HG02943 (cell line): ENCODE measurements at regions not wholly inside any gene's neighbourhood (a gene's known extent, or its start where the extent isn't known, plus 50 kb on each side); places are given as distances from the start of the nearest gene placed in this dataset.

Experiments
- ATAC-seq: cut with Tn5 transposase; IDR thresholded peaks from one replicate; pipeline ENCODE4 v1.9.1; 2021; ENCODE audit warnings: mild to moderate bottlenecking, low read depth, moderate library complexity; ENCODE audit not compliant: unreplicated experiment

DNA sequence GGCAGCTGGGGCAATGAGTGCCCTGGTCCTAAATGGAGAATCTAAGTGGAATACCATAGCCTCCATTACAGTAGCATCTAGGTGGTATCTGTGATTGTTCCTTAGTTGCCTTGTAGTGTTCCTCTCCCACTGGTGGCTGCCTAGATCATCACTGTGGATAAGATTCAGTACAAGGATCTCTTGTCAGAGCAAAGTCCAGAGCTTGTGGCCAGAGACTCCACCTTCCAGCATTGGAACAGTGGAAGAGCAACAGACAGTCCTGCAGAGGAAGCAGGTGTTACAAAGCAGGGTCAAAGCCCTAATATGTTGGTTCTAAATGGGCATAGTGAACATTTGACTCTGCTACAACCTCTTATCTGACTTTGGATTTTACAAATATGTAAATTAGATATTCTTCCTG lies 194.1 kb upstream of the GRIK2 start:
- no peak for ATAC-seq

DNA sequence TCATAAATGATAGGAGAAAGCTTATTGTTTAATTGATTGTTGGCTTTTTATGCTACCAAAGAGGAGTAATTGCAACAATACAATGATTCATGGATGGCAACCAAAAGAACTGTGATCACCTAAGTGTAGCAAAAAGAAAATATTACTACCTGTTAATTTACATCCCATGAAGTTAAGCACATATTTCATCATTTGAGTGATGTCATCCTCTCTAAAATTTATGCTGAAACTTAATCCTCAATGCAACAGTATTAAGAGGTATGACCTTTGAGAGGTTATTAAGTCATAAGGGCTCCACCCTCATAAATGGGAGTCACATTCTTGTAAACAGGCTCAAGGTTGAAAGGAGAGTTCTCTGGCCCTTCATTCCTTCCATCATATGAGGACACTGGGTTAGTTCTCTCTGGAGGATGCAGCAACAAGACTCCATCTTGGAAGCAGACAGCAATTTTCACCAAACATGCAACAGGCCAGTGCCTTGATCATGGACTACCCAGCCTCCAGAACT lies 190.6 kb upstream of the GRIK2 start:
- ATAC-seq: no peak

DNA sequence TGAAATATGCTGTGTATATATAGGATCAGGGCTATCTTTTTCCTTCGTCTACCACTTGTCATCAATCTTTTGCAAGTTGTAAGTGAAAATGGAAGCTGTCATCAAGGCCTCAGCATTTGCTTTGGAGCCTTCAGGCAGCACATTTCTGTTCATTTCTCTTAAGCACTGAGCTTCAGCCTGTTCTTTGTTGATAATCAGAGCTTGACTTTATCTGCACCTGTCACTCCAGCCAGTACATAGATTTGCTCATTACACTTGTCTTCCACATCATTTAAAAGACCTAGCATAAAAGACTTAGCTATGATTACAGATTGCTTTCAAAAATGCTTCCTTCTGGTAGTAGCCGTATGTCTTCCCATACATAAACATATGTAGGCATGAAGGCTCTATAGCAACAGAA lies 189.8 kb upstream of the GRIK2 start:
- ATAC-seq: no peak

DNA sequence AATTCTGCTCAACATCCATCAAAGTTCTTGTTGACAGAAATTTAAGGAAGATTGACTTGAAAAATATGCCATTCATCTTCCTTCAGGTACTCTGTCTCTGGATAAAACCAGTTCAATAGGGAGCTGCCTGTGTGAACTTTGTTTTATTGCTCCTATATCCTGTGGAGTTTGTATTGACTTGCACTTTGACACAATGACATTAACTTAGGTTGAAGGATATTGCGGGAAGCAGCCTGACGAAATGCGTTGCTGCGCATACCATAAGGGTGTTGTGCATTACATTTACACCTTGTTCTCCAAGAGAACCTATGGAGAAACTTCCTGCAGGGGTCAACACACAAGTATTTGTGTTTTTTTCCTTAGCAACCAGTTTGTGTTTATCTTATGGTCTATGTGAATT lies 185.4 kb upstream of the GRIK2 start:
- ATAC-seq: no peak

DNA sequence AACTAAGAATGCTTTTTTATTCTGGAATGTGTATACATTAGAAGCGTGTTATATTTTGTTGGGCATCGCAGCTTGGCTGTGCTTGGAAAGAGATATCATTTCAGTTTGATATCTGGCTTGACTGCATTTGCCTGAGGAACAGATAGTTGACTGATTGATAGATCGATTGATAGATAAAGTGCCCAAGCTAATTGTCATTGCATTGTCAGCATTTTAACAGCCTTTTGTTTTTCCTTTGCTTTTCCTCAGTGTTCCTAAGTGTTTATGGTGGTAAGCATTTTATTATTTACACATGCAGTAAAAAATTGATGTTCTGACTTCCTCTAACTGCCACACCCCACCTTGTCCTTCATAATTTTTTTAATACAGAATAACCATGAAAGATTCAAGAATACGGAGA lies 180.9 kb upstream of the GRIK2 start:
- no peak for ATAC-seq

DNA sequence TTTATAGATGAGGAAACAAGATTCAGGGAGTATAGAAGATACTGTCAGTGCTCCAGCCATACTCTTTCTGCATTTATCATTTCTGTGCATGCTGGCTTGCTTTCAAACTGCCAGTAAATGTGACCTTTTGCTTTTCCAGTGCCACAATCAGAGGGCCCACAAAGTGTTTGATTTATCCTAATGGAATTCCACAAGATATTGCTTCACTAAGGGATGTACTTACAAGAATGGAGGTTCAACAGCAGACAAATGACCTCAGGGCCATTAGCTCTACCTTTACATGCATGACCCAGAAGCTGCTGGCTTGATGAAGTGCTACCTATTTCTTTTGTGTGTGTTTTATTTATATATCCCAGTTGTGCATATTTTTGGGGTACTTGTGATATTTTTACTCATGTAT lies 171.5 kb upstream of the GRIK2 start:
- ATAC-seq: no peak

DNA sequence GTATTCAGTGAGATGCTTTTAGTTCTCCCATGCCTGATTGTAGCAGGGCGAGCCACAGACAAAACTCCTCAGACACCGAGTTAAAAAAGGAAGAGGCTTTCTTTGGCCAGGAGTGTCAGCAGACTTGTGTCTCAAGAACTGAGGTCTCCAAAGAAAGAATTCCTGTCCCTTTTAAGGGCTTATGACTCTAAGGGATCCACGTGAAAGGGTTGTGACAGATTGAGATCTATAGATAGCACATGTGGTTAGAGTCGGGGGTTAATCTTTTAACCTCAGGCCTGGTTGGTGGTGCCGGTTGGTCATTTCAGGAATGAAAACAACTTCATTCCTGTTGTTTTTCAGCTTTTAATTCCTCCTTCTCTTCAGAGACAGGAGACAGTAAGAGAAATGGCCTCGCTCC lies 168.8 kb upstream of the GRIK2 start:
- no peak for ATAC-seq

DNA sequence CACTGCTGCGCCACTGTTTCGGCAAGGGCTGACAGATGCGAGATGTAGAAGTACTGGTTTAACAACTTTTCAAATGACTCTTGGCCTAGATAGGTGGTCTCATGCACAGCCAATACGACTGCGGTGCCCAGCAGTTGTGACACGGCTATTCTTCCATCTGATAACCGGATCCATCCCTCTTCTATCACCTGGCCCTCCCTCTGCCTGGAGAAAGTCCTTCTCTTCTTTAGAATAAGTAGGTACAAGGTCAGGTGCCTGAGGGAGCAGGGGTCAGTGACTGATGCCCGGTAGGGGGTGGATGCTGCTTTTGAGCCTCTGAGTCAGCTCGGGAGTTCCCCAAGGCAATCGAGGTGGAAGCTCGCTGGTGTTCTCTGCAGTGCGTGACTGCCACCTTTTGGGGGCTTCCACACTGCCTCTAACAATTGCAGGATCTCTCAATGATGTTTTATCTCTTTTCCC lies 166.8 kb upstream of the GRIK2 start:
- ATAC-seq: no peak

DNA sequence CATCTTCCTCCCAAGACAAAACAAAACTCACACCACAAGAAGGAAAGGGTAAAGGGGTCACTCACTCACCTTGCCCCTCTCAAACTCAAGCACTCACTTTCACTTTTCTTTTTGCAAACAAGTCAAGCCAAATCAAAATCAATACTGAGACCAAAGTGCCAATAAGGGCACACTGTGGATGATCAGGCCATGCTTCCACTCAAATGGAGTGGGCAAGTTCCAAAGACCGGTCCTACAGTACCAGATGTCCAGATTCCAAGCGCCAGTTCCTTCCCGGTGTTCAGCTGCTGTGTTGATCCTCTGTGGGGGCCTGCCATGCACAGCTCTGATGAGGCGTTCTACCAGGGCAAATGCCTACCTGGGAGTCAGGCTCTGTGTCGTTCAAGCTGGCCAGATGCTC lies 162.6 kb upstream of the GRIK2 start:
- ATAC-seq: no peak

DNA sequence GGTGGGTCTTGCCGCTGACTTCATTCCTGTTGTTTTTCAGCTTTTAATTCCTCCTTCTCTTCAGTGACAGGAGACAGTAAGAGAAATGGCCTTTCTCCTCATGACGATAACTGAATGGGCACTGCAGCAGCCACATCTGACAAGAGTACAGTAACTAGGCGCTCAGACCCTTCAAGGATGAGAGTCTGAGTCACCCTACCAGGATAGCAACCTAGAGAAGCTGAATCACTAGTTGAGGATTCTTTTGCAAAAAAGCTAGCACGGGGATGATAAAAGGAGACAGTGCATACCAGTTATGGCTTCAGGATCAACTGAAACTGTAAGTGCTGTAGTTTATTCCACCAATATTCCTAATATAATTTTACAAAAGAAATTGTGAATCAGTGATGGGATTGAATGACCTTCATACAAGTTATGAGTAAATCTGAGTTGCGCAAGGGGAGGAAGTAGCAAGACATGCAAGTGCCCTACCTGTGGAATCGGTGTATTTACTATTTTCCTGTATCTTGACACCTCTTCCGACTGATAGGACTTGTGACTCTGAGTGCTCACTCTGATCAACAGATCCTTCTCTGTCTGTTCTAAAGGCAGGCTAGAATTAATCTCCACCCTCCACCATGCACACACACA lies 161.8 kb upstream of the GRIK2 start:
- ATAC-seq: no peak

DNA sequence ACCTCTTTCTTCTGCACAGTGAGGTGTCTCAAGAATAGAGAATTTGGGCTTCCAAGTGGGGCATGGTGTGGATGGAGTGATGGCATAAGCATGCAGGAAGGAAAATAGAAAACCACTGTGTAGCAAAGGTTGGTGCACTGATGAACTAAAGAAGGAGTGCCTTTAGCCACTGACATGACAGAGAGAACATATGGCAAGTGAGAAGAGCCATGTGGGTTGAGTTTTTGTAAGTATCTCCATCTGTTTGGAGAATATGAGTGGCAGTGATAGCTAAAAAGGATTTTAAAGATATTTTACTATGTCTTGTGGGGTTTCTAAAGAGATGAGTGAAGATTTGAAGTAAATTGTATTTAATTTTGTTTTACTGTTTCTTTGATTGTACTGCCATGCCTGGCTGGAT lies 160.5 kb upstream of the GRIK2 start:
- ATAC-seq: no peak

DNA sequence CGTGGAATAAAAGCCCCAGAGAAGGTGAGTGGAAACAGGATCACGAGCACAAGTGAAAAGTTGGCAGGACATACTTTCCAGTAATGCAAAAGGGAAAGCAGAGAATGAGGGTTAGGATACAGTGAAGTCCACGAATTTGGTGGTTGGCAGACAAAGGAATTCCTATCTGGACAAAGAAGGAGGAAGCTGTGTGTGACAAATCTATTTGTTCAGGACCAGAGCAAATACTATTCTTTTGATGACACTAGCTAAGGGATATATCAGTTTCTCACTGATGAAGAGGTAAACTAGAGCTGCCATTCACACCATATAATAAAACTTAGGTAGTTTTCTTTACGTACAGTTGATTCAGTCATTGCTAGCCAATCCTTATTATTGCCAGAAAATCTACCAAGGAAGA lies 156.8 kb upstream of the GRIK2 start:
- ATAC-seq: no peak

DNA sequence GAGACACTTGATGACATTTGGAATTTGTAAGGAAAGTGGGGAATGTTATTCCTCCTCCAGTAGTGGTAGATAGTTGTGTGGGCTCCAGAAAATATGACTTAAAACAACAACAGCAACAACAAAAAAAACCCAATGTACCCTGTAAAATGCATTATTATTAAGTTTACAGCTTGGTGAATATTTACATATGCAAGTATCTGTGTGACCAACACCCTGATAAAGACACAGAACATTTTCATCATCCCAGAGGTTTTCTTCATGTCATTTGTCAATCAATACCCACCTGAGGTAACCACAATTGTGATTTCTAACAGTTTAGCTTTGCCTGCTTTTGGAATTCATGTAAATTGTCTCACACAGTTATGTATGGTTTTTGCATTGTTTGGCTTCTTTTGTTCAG lies 152.1 kb upstream of the GRIK2 start:
- no peak for ATAC-seq

DNA sequence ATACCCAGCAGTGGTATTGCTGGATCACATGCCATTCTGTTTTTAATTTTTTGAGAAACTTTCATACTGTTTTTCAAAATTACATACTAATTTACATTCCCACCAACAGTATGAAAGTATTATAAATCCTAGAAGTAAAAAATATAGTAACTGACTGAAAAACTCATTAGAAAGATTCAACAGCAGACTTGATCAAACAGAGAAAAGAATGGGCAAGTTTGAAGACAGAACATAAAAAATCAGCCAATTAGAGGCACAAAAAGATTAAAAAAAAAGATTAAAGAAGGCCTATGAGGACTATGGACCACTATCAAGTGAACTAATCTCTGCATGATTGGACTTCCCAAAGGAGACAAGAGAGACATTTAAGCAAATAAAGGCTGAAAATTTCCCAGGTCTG lies 144.0 kb upstream of the GRIK2 start:
- ATAC-seq: no peak

DNA sequence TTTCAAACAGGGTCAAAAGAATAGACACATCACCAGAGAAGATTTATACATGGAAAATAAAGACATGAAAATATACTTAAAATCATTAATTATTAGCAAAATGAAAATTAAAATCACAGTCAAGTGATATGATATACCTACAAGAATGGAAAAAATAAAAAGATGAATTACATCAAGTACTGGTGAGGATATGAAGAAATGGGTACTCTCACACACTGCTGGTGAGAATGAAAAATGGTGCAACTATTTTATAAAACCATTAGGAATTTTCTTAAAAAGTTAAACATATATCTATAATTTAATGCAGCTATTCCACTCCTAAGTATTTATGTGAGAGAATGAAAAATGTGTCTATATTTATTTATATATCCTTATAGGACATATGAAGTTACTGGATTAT lies 136.3 kb upstream of the GRIK2 start:
- no peak for ATAC-seq

DNA sequence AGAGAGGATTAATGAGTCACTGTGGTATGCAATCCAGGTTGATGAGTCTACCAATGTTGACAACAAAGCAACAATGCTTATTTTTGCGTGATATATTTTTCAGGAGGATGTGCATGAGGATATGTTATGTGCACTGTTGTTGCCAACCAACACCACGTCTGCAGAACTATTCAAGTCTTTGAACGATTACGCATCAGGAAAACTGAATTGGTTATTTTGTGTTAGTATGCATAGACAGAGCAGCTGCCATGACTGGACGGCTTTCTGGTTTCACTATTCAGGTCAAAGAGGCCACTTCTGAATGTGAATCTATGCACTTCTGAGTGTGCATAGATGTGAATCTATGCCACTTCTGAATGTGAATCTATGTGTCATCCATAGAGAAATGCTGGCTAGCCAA lies 134.0 kb upstream of the GRIK2 start:
- ATAC-seq: no peak

DNA sequence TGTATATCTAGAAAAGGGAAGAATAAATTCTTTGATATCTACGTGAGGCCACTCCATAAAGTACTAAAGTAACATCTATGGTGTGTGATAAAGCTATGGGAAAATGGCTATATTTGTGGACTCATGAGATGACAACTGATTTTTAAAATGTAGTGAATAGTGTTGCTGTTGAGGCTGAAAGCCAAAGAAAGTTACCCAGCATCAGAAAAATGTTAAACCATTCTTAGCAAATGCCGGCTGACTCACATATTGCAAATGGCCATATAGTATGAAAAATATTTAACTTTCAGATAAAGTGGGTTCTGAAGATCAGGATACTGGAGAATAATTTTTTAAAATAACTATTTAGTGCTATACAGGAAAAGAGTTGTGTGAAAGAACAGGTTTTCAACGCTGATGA lies 129.9 kb upstream of the GRIK2 start:
- ATAC-seq: no peak

DNA sequence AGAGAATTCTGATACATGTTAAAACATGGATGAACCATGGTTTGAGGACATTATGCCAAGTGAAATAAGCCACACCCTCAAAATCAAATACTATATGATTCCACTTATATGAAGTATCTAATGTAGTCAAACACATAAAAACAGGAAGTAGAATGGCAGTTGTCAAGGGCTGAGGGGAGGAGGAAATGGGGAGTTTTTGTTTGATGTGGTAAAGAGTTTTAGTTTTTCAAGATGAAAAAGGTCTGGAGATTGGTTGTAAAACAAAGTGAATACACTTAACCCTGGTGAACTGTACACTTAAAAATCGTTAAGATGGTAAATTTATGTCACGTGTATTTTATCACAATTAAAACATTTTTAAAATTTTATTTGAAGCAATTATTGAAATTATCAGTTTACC lies 127.4 kb upstream of the GRIK2 start:
- ATAC-seq: no peak

DNA sequence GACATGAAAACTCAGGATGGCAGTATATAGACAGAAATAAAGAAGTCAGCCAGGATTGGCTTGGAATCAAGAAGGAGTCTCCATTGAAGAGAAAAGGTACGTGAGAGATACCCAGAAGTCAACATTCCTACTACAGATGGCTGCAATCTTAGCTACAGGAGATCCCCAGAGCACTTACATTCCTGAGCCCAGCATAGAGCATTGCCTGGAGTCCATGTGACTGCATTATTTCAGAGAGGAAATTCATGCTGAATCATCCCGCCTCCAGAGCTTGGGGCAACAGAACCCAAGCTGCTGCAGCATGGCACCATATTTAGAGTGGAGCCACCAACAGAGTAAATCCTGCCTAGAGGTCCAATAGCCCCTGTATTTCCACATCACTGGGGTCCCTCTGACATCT lies 125.0 kb upstream of the GRIK2 start:
- no peak for ATAC-seq

DNA sequence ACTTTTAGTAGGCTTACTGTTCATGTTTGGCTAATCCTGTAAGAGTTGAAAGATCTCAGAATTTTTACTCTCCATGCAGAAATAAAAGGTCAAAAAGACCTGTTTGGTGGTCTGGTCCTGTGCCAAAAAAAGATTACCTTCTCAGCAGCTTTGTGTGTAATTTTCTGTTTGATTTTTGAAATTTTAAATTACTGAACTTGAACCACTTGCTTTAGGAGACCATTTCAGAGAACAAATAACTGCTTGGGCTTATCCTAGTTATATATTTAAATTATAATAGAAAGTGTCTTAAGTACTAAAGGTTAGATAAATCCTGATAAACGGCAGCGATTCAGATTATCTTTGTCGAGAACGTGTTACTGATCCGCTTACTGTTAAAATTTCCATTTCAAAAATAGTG lies 118.3 kb upstream of the GRIK2 start:
- no peak for ATAC-seq

DNA sequence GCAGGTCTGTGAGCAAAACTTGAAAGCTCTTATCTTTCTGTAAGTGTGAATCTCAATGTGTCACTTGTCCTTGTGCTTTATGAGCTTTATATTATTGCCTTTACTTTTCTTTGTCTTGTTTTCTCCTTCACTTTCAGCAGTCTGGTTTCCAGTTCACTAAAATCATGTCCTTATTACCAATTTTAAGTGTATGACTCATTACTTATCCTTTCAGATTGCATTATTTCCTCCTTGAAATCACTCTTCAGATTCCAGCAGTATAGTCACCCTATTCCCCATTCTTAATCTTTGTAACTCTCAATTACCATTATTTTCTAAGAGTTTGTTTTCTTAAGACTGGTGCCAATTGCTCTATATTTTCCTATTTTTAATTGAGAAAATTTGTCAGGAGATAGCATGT lies 117.4 kb upstream of the GRIK2 start:
- no peak for ATAC-seq

DNA sequence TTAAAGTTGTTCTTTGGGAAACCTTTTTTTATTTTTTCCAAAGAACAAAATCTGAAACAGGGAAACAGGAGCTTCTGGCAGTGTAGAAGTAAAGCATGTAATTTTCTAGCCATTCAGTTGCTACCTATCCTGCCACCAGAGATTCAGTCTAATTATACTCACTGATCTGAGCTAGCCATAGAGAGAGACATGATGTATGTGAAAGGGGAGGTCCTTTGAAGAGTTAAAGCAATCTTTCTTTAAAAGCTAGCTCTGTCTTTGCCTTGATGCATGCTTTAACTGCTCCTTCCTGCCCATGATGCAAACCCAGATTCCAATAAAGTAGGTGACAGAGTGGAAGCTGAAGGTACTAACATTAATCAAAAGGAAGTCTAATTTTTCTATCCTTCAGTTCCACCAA lies 114.1 kb upstream of the GRIK2 start:
- ATAC-seq: no peak

DNA sequence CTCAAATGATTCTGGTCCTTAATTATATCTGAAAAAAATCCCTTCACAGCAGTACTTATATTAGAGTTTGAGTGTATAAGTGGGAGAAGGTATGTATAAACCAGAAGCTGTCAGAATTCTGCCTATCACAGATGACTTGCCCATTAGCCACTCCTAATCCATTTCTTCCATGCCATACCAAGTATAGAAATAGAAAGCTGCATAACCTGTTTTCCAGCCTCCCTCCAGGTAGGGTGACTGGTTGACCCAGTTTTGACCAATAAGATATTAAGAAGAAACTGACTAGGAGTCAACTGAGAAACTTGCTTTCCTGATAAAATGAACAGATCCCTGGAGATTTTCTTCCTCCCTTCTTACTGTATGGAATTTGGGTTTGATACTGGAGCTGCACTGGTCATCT lies 112.2 kb upstream of the GRIK2 start:
- ATAC-seq: no peak
